Fibroblast of the aortic adventitia (primary cell): ENCODE measurements at regions not wholly inside any gene's neighbourhood (a gene's known extent, or its start where the extent isn't known, plus 50 kb on each side); places are given as distances from the start of the nearest gene placed in this dataset.
A peak's percentile ranks its signal among the peaks of the same experiment; 100 is the strongest.

ENCODE experiments used
- DNase-seq: peaks from one replicate; pipeline ENCODE4 v3.0.0-alpha.2; 2010; ENCODE audit warnings: low read depth
- H3K4me3 ChIP-seq: 2 replicates; pipeline ENCODE4 v1.5.1; 2011; ENCODE audit warnings: low read depth, mild to moderate bottlenecking, control low read depth, low read length, moderate library complexity
- TF ChIP-seq, protein P1 (sequence below): IDR thresholded peaks from 2 replicates; pipeline ENCODE4 v1.5.1; 2011; ENCODE audit warnings: mild to moderate bottlenecking, low read length, control low read depth, inconsistent platforms; ENCODE audit not compliant: insufficient read depth

DNA sequence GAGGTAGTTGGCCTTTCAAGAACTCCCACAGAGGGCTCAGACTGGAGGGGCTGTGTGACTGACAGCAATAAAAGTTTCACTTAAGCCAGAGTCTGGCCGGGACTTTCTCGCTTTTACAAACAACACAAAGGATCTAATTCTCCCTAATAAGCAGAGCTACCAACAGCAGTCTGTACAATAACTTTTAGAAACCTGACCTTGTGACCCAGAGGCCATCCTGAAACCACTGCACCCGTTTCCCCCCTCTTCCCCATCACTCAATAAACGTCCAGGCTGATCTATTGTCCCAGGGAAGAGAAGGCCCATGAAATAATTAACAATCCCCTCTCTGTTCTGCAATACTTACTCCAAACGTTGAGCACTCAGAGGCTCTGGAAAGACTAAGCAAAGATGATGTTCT, 442.4 kb downstream of the ZIC3 start:
- H3K4me3 ChIP-seq: no peak overlapping the region
- TF ChIP-seq, protein P1, sequence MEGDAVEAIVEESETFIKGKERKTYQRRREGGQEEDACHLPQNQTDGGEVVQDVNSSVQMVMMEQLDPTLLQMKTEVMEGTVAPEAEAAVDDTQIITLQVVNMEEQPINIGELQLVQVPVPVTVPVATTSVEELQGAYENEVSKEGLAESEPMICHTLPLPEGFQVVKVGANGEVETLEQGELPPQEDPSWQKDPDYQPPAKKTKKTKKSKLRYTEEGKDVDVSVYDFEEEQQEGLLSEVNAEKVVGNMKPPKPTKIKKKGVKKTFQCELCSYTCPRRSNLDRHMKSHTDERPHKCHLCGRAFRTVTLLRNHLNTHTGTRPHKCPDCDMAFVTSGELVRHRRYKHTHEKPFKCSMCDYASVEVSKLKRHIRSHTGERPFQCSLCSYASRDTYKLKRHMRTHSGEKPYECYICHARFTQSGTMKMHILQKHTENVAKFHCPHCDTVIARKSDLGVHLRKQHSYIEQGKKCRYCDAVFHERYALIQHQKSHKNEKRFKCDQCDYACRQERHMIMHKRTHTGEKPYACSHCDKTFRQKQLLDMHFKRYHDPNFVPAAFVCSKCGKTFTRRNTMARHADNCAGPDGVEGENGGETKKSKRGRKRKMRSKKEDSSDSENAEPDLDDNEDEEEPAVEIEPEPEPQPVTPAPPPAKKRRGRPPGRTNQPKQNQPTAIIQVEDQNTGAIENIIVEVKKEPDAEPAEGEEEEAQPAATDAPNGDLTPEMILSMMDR: no peak
- no peak for DNase-seq

DNA sequence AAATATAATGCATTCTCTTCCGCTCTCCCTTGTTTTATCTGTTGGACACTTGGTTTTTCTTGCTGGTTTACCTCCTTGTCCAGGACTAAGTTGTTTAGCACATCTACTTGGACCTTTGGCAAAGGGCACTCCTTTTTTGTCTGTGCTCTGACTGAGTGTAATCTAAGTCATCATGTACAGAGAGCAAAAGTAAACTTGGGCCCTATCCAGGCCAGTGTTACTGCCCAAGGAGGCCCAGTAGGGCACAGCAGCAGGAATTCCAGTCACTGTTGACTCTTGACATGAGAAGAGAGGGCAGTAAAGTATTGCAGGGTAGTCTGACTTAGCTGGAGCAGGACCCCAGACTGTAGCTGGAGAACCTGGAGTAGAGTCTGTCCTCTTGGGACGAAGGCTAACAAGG, 445.5 kb downstream of the ZIC3 start:
- no peak for DNase-seq
- TF ChIP-seq, protein P1: no peak
- no peak overlapping the region for H3K4me3 ChIP-seq

DNA sequence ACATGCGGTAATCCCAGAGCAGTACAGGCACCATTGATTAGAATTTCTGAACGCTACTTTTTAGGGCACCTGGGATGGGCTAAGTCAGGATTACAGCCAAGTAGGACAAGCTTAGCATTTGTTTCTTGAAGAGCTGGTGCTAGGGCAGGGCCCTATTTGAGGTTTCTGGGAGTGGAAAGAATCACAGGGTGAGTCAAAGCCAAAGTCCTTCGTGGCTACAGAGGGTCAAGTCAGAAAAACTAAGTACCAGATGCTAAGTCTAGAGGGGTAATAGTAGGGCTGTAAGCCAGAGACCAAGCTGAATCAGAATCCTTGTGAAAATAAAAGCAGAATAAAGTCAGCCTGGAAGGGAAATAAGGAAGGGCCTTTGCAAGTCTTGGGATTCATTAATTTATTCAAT, 448.6 kb downstream of the ZIC3 start:
- no peak for DNase-seq

DNA sequence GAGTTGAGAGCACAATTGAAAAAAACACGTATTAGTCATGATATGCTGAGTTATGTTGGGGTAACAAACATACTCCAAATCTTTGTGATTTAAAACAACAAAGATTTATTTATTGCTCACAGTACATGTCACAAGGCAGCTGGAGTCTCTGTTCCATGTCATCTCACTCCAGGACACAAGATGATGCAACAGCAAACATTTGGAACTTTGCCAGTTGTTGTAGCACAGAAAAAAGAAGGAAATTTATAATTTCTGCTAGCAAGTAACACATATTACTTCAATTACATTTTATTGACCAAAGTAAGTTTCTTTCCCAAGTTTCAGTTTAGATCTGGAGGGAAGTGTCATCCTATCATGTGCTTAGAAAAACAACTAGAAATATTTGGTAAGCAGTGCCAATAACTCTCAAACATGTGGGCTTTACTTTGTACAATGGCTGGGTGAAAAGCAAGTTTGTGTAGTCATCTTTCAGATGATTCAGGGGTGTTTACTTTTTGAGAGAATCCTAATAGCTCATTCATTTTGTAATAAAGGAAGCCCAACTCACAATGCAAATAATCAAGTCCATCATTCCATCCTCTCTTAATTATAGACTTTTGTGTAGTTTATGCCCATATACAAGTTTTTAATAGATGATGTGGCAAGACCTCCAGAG, 452.3 kb downstream of the ZIC3 start:
- no peak for DNase-seq

More for the DNA sequence above, 448.6 kb downstream of the ZIC3 start:
- TF ChIP-seq, protein P1: no peak
- no peak overlapping the region for H3K4me3 ChIP-seq

DNA sequence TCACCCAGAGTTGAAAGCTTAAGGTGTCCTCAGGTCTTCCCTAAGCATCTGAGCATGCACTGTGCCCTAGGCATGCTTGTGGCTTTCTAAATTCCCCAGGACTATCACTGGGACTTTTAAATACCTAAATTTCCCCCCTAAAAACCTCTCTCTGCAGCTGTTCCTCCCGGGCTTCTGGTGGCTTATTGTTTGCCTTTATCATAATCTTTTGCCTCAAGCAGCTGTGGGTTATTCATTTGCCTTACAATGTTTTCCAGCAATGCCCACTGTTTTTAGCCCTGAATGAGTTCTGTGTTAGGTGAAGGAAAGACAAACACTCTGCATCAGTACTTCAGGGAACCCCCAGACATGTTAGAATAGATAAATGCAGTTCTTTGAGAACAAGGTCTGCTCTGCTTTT, 455.0 kb downstream of the ZIC3 start:
- H3K4me3 ChIP-seq: no peak overlapping the region
- no peak for DNase-seq
- TF ChIP-seq, protein P1: no peak

More for the DNA sequence above, 452.3 kb downstream of the ZIC3 start:
- TF ChIP-seq, protein P1: no peak
- no peak overlapping the region for H3K4me3 ChIP-seq

DNA sequence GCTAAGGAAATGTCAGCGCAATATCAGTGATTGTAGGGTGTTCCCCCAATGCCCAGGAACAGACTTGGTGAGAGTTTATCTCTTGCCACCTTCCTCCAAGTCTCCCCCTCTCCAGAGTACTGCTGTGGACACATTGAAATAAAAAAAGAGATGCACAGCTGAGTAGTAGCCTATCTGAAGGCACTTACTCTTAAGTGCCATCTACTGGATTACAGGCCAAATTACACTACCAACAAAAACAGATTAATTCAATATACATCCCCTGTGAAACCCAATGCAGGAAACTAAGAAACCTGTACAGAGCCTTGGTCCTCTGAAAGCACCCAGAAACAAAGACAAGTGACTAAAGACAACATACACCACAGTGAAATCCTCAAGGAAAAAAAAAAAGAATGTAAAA, 460.3 kb downstream of the ZIC3 start:
- no peak overlapping the region for H3K4me3 ChIP-seq
- peak; percentile 0 for DNase-seq
- TF ChIP-seq, protein P1: peak; percentile 40

DNA sequence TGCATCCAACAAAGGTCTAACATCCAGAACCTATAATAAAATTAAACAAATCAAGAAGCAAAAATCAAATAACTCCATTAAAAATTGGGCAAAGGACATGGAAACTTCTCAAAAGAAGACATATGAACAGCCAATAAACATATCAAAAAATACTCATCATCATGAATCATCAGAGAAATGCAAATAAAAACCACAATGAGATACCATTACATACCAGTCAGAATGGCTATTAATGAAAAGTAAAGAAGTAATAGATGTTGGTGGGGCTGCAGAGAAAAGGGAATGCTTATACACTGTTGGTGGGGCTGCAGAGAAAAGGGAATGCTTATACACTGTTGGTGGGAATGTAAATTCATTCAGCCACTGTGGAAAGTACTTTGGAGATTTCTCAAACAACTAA, 465.8 kb downstream of the ZIC3 start:
- TF ChIP-seq, protein P1: no peak
- H3K4me3 ChIP-seq: no peak overlapping the region
- no peak for DNase-seq
